OCI-LY1 (cell line): ENCODE measurements at regions not wholly inside any gene's neighbourhood (a gene's known extent, or its start where the extent isn't known, plus 50 kb on each side); places are given as distances from the start of the nearest gene placed in this dataset.
"Not testable (repeated sequence)": the region's sequence is repeated elsewhere in the genome, so short reads cannot be mapped to it uniquely, and the experiment has no call there.

ENCODE experiments used
- H2AFZ ChIP-seq: fragments of 200-600 bp; sonication (generic), shearing (Covaris generic); 2 replicates; pipeline ENCODE4 v1.6.0; 2014; ENCODE audit warnings: antibody characterized with exemption, mild to moderate bottlenecking, low read length
- H3F3A ChIP-seq: fragments of 200-600 bp; sonication (generic), shearing (Covaris generic); 2 replicates; pipeline ENCODE4 v1.6.0; 2014; ENCODE audit warnings: mild to moderate bottlenecking, antibody characterized with exemption, low read length, moderate library complexity; ENCODE audit not compliant: insufficient read depth
- H3K27ac ChIP-seq: fragments of 200-600 bp; sonication (generic); 2 replicates; pipeline ENCODE4 v1.5.1; 2014; ENCODE audit warnings: low read length, mixed run types, mild to moderate bottlenecking, low read depth; ENCODE audit not compliant: poor library complexity, severe bottlenecking
- H3K27me3 ChIP-seq: fragments of 200-600 bp; sonication (generic); 2 replicates; pipeline ENCODE4 v1.6.0; 2014; ENCODE audit warnings: antibody characterized with exemption, mild to moderate bottlenecking, low read length, moderate library complexity; ENCODE audit not compliant: insufficient read depth
- H3K36me3 ChIP-seq: fragments of 200-600 bp; sonication (generic); 2 replicates; pipeline ENCODE4 v1.6.1; 2014; ENCODE audit warnings: mild to moderate bottlenecking, antibody characterized with exemption, low read length, moderate library complexity, mixed read lengths; ENCODE audit not compliant: insufficient read depth
- H3K4me1 ChIP-seq: fragments of 200-600 bp; sonication (generic); 2 replicates; pipeline ENCODE4 v1.5.1; 2014; ENCODE audit warnings: mild to moderate bottlenecking, low read length, moderate library complexity; ENCODE audit not compliant: insufficient read depth, severe bottlenecking
- H3K4me2 ChIP-seq: fragments of 200-600 bp; sonication (generic), shearing (Covaris generic); 2 replicates; pipeline ENCODE4 v1.6.1; 2014; ENCODE audit warnings: low read length
- H3K4me3 ChIP-seq: fragments of 200-600 bp; sonication (generic); 2 replicates; pipeline ENCODE4 v1.5.1; 2014; ENCODE audit warnings: low read length, low read depth, mild to moderate bottlenecking, mixed read lengths; ENCODE audit not compliant: poor library complexity, severe bottlenecking
- H3K79me2 ChIP-seq: fragments of 200-600 bp; shearing (Covaris generic); 2 replicates; pipeline ENCODE4 v1.6.1; 2016; ENCODE audit warnings: mixed run types, low read length, mixed read lengths; ENCODE audit not compliant: insufficient read depth
- H3K9ac ChIP-seq: fragments of 200-600 bp; sonication (generic), shearing (Covaris generic); 2 replicates; pipeline ENCODE4 v1.6.1; 2014; ENCODE audit warnings: mild to moderate bottlenecking, low read length, mixed read lengths
- H3K9me2 ChIP-seq: fragments of 200-600 bp; sonication (generic), shearing (Covaris generic); 2 replicates; pipeline ENCODE4 v1.6.1; 2014; ENCODE audit warnings: low read depth, mild to moderate bottlenecking, low read length, mixed read lengths
- H3K9me3 ChIP-seq: fragments of 200-600 bp; shearing (Covaris generic); 2 replicates; pipeline ENCODE4 v1.6.1; 2014; ENCODE audit warnings: low read length, mixed read lengths
- H4K20me1 ChIP-seq: fragments of 200-600 bp; sonication (generic), shearing (Covaris generic); 2 replicates; pipeline ENCODE4 v1.6.0; 2016; ENCODE audit warnings: mild to moderate bottlenecking, low read length; ENCODE audit not compliant: insufficient read depth
- EZH2 ChIP-seq: fragments of 200-600 bp; sonication (generic), shearing (Covaris generic); IDR thresholded peaks from 2 replicates; pipeline ENCODE4 v1.8.0; 2017; ENCODE audit warnings: borderline replicate concordance, mixed run types, mild to moderate bottlenecking, antibody characterized with exemption, low read length, moderate library complexity, mixed read lengths
- TF ChIP-seq, protein P1 (sequence below): fragments of 200-600 bp; sonication (generic), shearing (Covaris generic); IDR thresholded peaks from 2 replicates; pipeline ENCODE4 v1.5.1; 2017; ENCODE audit warnings: mild to moderate bottlenecking, antibody characterized with exemption, low read length, moderate library complexity, mixed read lengths

DNA sequence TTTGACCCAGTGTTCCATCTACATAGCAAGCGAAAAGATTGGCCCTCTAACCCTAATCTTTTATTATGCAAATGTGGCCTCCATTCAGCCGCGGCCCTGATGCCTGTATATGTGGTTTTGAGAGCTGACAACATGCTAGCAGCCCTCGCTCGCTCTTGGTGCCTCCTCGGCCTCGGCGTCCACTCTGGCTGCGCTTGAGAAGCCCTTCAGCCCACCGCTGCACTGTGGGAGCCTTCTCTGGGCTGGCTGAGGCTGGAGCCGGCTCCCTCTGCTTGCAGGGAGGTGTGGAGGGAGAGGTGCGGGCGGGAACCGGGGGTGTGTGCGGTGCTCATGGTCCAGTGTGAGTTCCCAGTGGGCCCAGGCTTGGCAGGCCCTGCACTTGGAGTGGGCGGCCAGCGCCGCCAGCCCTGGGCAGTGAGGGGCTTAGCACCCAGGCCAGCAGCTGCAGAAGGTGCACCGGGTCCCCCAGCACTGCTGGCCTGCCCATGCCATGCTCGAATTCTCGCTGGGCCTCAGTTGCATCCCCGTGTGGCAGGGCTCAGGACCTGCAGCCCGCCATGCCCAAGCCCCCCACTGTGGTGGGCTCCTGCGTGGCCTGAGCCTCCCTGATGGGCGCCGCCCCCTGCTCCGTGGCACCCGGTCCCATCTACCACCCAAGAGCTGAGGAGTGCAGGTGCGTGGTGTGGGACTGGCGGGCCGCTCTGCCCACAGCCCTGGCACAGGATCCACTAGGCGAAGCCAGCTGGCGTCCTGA lies 757.5 kb upstream of the CTNND2 start:
- H2AFZ ChIP-seq = no peak overlapping the region
- H3K4me3 ChIP-seq = no peak overlapping the region
- TF ChIP-seq, protein P1, sequence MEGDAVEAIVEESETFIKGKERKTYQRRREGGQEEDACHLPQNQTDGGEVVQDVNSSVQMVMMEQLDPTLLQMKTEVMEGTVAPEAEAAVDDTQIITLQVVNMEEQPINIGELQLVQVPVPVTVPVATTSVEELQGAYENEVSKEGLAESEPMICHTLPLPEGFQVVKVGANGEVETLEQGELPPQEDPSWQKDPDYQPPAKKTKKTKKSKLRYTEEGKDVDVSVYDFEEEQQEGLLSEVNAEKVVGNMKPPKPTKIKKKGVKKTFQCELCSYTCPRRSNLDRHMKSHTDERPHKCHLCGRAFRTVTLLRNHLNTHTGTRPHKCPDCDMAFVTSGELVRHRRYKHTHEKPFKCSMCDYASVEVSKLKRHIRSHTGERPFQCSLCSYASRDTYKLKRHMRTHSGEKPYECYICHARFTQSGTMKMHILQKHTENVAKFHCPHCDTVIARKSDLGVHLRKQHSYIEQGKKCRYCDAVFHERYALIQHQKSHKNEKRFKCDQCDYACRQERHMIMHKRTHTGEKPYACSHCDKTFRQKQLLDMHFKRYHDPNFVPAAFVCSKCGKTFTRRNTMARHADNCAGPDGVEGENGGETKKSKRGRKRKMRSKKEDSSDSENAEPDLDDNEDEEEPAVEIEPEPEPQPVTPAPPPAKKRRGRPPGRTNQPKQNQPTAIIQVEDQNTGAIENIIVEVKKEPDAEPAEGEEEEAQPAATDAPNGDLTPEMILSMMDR = no peak
- TF ChIP-seq EZH2 = no peak
- no peaks in the 10 kb centered on the region for H3K4me1 ChIP-seq
- H4K20me1 ChIP-seq = no peaks in the 10 kb centered on the region
- H3K9me3 ChIP-seq = no peaks in the 10 kb centered on the region
- no peak overlapping the region for H3K9ac ChIP-seq
- H3K27me3 ChIP-seq = no peaks in the 10 kb centered on the region
- H3K9me2 ChIP-seq = no peaks in the 10 kb centered on the region
- no peaks in the 10 kb centered on the region for H3F3A ChIP-seq
- no peaks in the 10 kb centered on the region for H3K79me2 ChIP-seq
- H3K27ac ChIP-seq = no peak overlapping the region
- no peak overlapping the region for H3K4me2 ChIP-seq
- no peaks in the 10 kb centered on the region for H3K36me3 ChIP-seq

- not testable (repeated sequence) for H2AFZ ChIP-seq, H3K27me3 ChIP-seq, H3K4me1 ChIP-seq, H3K27ac ChIP-seq, H3K9me3 ChIP-seq, H3K79me2 ChIP-seq, H3F3A ChIP-seq, H3K9me2 ChIP-seq, H4K20me1 ChIP-seq, H3K4me3 ChIP-seq, H3K4me2 ChIP-seq, H3K36me3 ChIP-seq, H3K9ac ChIP-seq
Observed at GRCh38 chr5:12660279-12661107, 756.2 kb upstream of the CTNND2 start.

DNA sequence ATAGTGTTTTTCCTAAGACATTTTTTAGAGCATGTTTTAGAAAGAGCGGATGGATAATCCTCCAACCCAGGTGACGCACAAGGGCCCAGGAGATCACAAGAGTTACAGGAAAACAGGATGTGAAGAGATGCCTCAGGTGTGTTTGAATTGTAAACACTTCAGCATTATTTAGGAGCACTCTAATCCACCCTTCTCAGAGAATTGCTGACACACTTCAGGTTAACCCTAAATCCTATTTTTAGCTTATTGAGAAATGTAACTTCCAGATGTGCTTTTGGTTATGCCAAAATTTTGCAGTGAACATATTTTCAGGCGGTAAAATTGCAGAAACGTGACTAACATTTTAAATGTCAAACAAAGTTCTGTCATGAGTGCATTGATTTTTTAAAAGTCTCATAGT lies 755.4 kb upstream of the CTNND2 start:
- H3K9me2 ChIP-seq = no peaks in the 10 kb centered on the region

More for the DNA sequence above, 755.4 kb upstream of the CTNND2 start:
- H2AFZ ChIP-seq = no peak overlapping the region
- no peaks in the 10 kb centered on the region for H4K20me1 ChIP-seq
- no peak overlapping the region for H3K9ac ChIP-seq
- no peaks in the 10 kb centered on the region for H3K27me3 ChIP-seq
- H3K4me2 ChIP-seq = no peak overlapping the region
- H3K4me3 ChIP-seq = no peak overlapping the region
- no peaks in the 10 kb centered on the region for H3K79me2 ChIP-seq
- H3F3A ChIP-seq = no peaks in the 10 kb centered on the region
- no peaks in the 10 kb centered on the region for H3K36me3 ChIP-seq
- H3K9me3 ChIP-seq = no peaks in the 10 kb centered on the region
- no peaks in the 10 kb centered on the region for H3K4me1 ChIP-seq
- TF ChIP-seq, protein P1 = no peak
- TF ChIP-seq EZH2 = no peak
- no peak overlapping the region for H3K27ac ChIP-seq
